Fibroblast of lung (primary cell): ENCODE measurements at regions not wholly inside any gene's neighbourhood (a gene's known extent, or its start where the extent isn't known, plus 50 kb on each side); places are given as distances from the start of the nearest gene placed in this dataset.

Source experiments
- CTCF ChIP-seq, 2 donors: IDR thresholded peaks in 1 of 2; conservative IDR thresholded peaks in 1 of 2; 1 replicate in 1 of 2; 2 replicates in 1 of 2; pipeline ENCODE4 v1.5.1; 2011 to 2012; ENCODE audit warnings: low read length in 2 of 2, control low read depth in 1 of 2, inconsistent platforms in 1 of 2, low read depth in 1 of 2, mild to moderate bottlenecking in 1 of 2
- EZH2 ChIP-seq: IDR thresholded peaks from 2 replicates; pipeline ENCODE4 v1.5.1; 2012; ENCODE audit warnings: low read length, control low read depth, mild to moderate bottlenecking; ENCODE audit errors: missing control alignments

- TF ChIP-seq CTCF (conservative IDR thresholded peaks at IDR 0.05 in 1 of 2, IDR thresholded peaks at IDR 0.05 in 1 of 2; ENCODE audit: low read depth in 1 of 2, low read length in 2 of 2): no peak
- no peak for TF ChIP-seq EZH2
Measured at GRCh38 chr6:166722785-166723184, 95.7 kb upstream of the RPS6KA2 start.
